Lung (tissue), 11 donors: ENCODE measurements at regions not wholly inside any gene's neighbourhood (a gene's known extent, or its start where the extent isn't known, plus 50 kb on each side); places are given as distances from the start of the nearest gene placed in this dataset.

Experiments used
- ATAC-seq: fragments of 200-7000 bp; cut with Tn5 transposase; one replicate; pipeline ENCODE4 v1.9.1; 2020; ENCODE audit warnings: moderate number of reproducible peaks; ENCODE audit not compliant: insufficient read depth, low FRiP score
- DNase-seq, 3 donors: peaks; one replicate each; pipeline ENCODE4 v3.0.0-alpha.2; 2013 to 2017
- H3K27ac ChIP-seq, 2 donors: one replicate each; pipeline ENCODE4 v1.5.1; 2013; ENCODE audit warnings: mild to moderate bottlenecking in 2 of 2, moderate library complexity in 2 of 2, control low read depth in 1 of 2, inconsistent platforms in 1 of 2, low read depth in 1 of 2, low read length in 1 of 2
- H3K27me3 ChIP-seq, 3 donors: one replicate each; pipeline ENCODE4 v1.5.1; 2013; ENCODE audit warnings: low read length in 2 of 3; ENCODE audit not compliant: control insufficient read depth in 3 of 3, insufficient read depth in 3 of 3
- H3K36me3 ChIP-seq, 4 donors: one replicate each; pipeline ENCODE4 v1.5.1; 2013; ENCODE audit warnings: low read length in 4 of 4, mild to moderate bottlenecking in 1 of 4, moderate library complexity in 1 of 4; ENCODE audit not compliant: control insufficient read depth in 4 of 4, insufficient read depth in 4 of 4
- H3K4me1 ChIP-seq, 5 donors: one replicate each; pipeline ENCODE4 v1.5.1; 2013; ENCODE audit warnings: low read length in 5 of 5, mild to moderate bottlenecking in 2 of 5, moderate library complexity in 1 of 5; ENCODE audit not compliant: control insufficient read depth in 5 of 5, insufficient read depth in 5 of 5
- H3K4me3 ChIP-seq: one replicate; pipeline ENCODE4 v1.5.1; 2013; ENCODE audit warnings: mild to moderate bottlenecking, control low read depth, moderate library complexity
- H3K9ac ChIP-seq, 2 donors: one replicate each; pipeline ENCODE4 v1.5.1; 2013; ENCODE audit warnings: low read length in 2 of 2, control low read depth in 1 of 2; ENCODE audit not compliant: insufficient read depth in 1 of 2
- H3K9me3 ChIP-seq, 4 donors: one replicate each; pipeline ENCODE4 v1.5.1; 2013; ENCODE audit warnings: low read length in 3 of 4, mild to moderate bottlenecking in 1 of 4, moderate library complexity in 1 of 4; ENCODE audit not compliant: control insufficient read depth in 4 of 4, insufficient read depth in 3 of 4
- WGBS, 2 donors: extraction: QIAGEN DNeasy Blood & Tissue Kit; methylation state at CpG; one replicate each; pipeline ENCODE4 v1.1.7; 2013; 5-methylcytosine and 5-hydroxymethylcytosine counted together
- TF ChIP-seq, protein P1 (sequence below): IDR thresholded peaks from 2 replicates; pipeline ENCODE4 v1.5.1; 2012; ENCODE audit warnings: mild to moderate bottlenecking; ENCODE audit errors: control extremely low read depth, extremely low read depth
- donor health status: control.
- donor health status: control.
- donor health status: Bipolar disorder and iron deficiency.
- donor health status: healthy.
- donor health status: DM: yes; HTN: yes; CAD: no.

DNA sequence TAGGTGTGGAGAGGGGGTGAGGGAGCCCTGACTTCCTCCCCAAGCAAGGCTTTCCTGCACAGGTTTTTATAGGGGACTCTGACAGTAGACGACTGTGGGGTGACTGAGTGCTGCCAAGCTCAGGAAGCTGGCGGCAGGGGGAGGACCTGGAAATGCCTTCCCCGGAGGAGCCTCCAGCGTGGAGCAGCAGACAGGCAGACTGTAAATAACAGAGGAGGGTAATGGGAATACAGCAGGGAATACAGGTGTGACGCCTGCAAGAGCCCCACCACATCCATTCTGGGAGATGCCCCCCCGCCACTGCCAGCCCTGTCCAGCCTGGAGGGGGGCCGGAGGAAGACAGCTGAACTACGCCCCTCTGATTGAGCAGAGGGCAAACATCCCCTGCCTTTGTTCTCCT lies 190.4 kb downstream of the UQCRFS1 start:
- no peak for DNase-seq
- Histone ChIP-seq H3K4me1 (no peaks in the 10 kb centered on the region), H3K36me3 (no peaks in the 10 kb centered on the region), H3K27me3 (no peaks in the 10 kb centered on the region), H3K9me3 (peaks cover 0 to 3% (median 0%) of the 10 kb centered on the region in 4 donors), H3K27ac (no peak overlapping the region), H3K4me3 (no peak overlapping the region), H3K9ac (no peak overlapping the region)
- ATAC-seq, result no peak
- TF ChIP-seq, protein P1, sequence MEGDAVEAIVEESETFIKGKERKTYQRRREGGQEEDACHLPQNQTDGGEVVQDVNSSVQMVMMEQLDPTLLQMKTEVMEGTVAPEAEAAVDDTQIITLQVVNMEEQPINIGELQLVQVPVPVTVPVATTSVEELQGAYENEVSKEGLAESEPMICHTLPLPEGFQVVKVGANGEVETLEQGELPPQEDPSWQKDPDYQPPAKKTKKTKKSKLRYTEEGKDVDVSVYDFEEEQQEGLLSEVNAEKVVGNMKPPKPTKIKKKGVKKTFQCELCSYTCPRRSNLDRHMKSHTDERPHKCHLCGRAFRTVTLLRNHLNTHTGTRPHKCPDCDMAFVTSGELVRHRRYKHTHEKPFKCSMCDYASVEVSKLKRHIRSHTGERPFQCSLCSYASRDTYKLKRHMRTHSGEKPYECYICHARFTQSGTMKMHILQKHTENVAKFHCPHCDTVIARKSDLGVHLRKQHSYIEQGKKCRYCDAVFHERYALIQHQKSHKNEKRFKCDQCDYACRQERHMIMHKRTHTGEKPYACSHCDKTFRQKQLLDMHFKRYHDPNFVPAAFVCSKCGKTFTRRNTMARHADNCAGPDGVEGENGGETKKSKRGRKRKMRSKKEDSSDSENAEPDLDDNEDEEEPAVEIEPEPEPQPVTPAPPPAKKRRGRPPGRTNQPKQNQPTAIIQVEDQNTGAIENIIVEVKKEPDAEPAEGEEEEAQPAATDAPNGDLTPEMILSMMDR, result no peak
- 38 to 41% methylated on average over 8 of the region's 8 CpGs for WGBS, 2 donors

DNA sequence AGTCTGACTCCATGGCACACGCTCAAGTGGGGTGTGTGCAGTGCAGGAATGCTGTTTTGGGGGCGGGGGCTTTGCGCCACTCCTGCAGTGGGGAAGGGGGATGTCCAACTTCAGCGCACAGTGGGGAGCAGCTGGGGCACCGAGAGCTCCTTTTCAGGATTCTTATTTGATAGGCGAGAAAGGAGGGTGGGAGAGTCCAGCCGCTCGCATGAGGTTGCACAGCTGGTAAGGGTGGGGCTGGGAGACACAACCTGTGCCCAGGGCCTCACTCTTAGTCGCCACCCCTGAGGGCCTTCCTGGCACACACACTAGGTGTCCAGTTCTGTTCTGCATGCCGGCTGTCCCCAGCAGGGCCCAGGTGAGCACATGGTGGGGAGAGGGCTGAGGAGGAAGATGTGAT lies 190.8 kb downstream of the UQCRFS1 start:
- Histone ChIP-seq H3K9ac (no peak overlapping the region), H3K4me3 (no peak overlapping the region), H3K27me3 (no peaks in the 10 kb centered on the region), H3K36me3 (no peaks in the 10 kb centered on the region), H3K4me1 (no peaks in the 10 kb centered on the region), H3K27ac (no peak overlapping the region), H3K9me3 (peaks cover 0 to 1% (median 0%) of the 10 kb centered on the region in 4 donors)
- DNase-seq (no peak), ATAC-seq (no peak)
- 84 to 88% methylated on average over 10 of the region's 10 CpGs for WGBS, 2 donors
- TF ChIP-seq, protein P1, result no peak

DNA sequence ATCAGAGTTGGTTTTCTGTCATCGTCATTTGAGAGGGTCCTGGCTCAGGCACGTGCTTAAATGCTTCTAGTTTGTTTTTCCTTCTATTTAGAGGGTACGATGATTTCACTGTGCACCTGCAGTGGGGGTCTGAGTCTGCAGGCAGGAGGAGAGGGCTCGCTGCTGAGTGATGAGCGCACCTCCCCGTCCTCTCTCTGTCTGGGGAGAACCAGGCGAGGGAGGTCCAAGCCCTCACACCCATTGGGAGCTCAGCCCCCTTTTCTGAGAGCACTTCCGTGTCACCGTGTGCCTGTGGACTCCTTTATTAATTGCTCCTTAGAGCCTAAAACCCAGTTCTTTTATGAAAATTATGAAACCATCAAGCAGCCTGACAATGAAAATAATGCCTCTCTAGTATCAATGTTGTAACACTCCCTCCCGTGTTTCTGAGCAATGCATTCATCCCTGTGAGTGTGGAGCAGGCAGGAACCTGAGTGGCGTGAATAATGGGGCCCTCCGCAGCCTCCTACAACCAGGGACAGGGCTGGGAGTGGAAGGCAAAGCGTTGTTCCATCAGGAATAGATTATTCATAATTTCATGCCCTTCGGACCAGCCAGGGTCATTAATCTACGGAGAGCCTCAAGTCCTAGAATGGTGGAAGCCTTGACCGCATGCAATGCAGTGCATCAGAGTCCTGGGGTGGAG lies 191.6 kb downstream of the UQCRFS1 start:
- Histone ChIP-seq H3K36me3 (no peaks in the 10 kb centered on the region), H3K27me3 (peaks cover 0 to 2% (median 0%) of the 10 kb centered on the region in 3 donors), H3K9me3 (no peaks in the 10 kb centered on the region), H3K27ac (no peak overlapping the region), H3K4me3 (no peak overlapping the region), H3K4me1 (no peaks in the 10 kb centered on the region), H3K9ac (no peak overlapping the region)
- DNase-seq (no peak), ATAC-seq (no peak)
- WGBS, 2 donors, result 76 to 87% methylated on average over 16 of the region's 16 CpGs
- TF ChIP-seq, protein P1, result no peak

DNA sequence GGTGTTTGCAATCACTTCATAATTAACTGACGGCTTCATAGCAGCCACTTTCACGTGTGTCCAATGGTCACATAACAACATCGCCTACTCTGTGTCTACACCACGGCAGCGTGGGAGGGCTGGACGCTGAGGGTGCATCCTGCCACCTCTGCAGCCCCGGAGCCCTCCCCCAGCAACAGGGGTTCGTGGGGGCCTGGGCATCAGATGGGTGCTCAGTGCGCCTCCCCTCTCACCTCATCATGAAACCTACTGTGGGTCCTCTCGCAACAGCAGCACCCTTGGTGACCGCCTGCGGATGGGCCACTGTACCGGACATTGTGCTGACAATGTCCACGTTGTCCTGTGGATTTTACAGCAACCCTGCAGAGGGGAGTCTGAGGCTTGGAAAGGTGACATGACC lies 193.5 kb downstream of the UQCRFS1 start:
- DNase-seq (no peak), ATAC-seq (no peak)
- TF ChIP-seq, protein P1, result no peak
- Histone ChIP-seq H3K4me1 (no peaks in the 10 kb centered on the region), H3K27me3 (peaks cover 0 to 2% (median 0%) of the 10 kb centered on the region in 3 donors), H3K4me3 (no peak overlapping the region), H3K36me3 (no peaks in the 10 kb centered on the region), H3K27ac (no peak overlapping the region), H3K9me3 (no peaks in the 10 kb centered on the region), H3K9ac (no peak overlapping the region)
- WGBS, 2 donors, result 86 to 89% methylated on average over 14 of the region's 14 CpGs
